GM23338 (cell line): ENCODE measurements at regions not wholly inside any gene's neighbourhood (a gene's known extent, or its start where the extent isn't known, plus 50 kb on each side); places are given as distances from the start of the nearest gene placed in this dataset.

Source experiments
- ATAC-seq: fragments of 200-7000 bp; cut with Tn5 transposase; 3 replicates; pipeline ENCODE4 v1.9.1; 2020
- DNase-seq: peaks from one replicate; pipeline ENCODE4 v3.0.0-alpha.2; 2015; ENCODE audit warnings: low spot score
- H2AFZ ChIP-seq: fragments of 200-600 bp; sonication (generic); 2 replicates; pipeline ENCODE4 v1.8.0; 2016; ENCODE audit warnings: antibody characterized with exemption, mild to moderate bottlenecking, moderate library complexity
- H3F3A ChIP-seq: fragments of 200-600 bp; sonication (generic); replicated peaks from 2 replicates; pipeline ENCODE4 v1.8.0; 2017; ENCODE audit warnings: antibody characterized with exemption, mixed run types, low read depth
- H3K27ac ChIP-seq: fragments of 200-600 bp; sonication (generic); 2 replicates; pipeline ENCODE4 v1.6.1; 2016; ENCODE audit warnings: low read depth
- H3K27me3 ChIP-seq: fragments of 200-600 bp; sonication (generic); 2 replicates; pipeline ENCODE4 v1.8.0; 2016; ENCODE audit warnings: mild to moderate bottlenecking, mixed run types, moderate library complexity; ENCODE audit not compliant: insufficient read depth
- H3K36me3 ChIP-seq: fragments of 200-600 bp; sonication (generic); 2 replicates; pipeline ENCODE4 v1.8.0; 2016; ENCODE audit warnings: mild to moderate bottlenecking; ENCODE audit not compliant: insufficient read depth
- H3K4me1 ChIP-seq: fragments of 200-600 bp; sonication (generic); 2 replicates; pipeline ENCODE4 v1.8.0; 2016; ENCODE audit warnings: mild to moderate bottlenecking, moderate library complexity; ENCODE audit not compliant: insufficient read depth
- H3K4me2 ChIP-seq: fragments of 200-600 bp; sonication (generic); 2 replicates; pipeline ENCODE4 v1.7.1; 2017; ENCODE audit warnings: mixed run types
- H3K4me3 ChIP-seq: fragments of 200-600 bp; sonication (generic); 2 replicates; pipeline ENCODE4 v1.6.1; 2016; ENCODE audit warnings: mixed run types
- H3K79me2 ChIP-seq: fragments of 200-600 bp; sonication (generic); replicated peaks from 2 replicates; pipeline ENCODE4 v1.8.0; 2017; ENCODE audit warnings: mild to moderate bottlenecking; ENCODE audit not compliant: insufficient read depth
- H3K9me2 ChIP-seq: fragments of 200-600 bp; sonication (generic); 2 replicates; pipeline ENCODE4 v1.8.0; 2017; ENCODE audit not compliant: insufficient read depth
- H4K20me1 ChIP-seq: fragments of 200-600 bp; sonication (generic); replicated peaks from 2 replicates; pipeline ENCODE4 v1.8.0; 2017; ENCODE audit warnings: mild to moderate bottlenecking; ENCODE audit not compliant: insufficient read depth
- H3K27ac Mint-ChIP-seq: 2 replicates; pipeline ENCODE4 v1.8.0; 2020; ENCODE audit warnings: inconsistent platforms, mild to moderate bottlenecking, moderate library complexity, mixed read lengths
- H3K27me3 Mint-ChIP-seq: 3 replicates; pipeline ENCODE4 v1.8.0; 2022; ENCODE audit warnings: low read depth, mild to moderate bottlenecking, moderate library complexity, mixed read lengths, inconsistent platforms; ENCODE audit not compliant: insufficient read depth, poor library complexity
- H3K36me3 Mint-ChIP-seq: 3 replicates; pipeline ENCODE4 v1.8.0; 2021; ENCODE audit warnings: low read depth, mild to moderate bottlenecking, inconsistent platforms, moderate library complexity, mixed read lengths
- H3K4me1 Mint-ChIP-seq: 3 replicates; pipeline ENCODE4 v1.8.0; 2020; ENCODE audit warnings: mild to moderate bottlenecking, inconsistent platforms, mixed read lengths
- H3K4me3 Mint-ChIP-seq: 3 replicates; pipeline ENCODE4 v1.8.0; 2021; ENCODE audit warnings: moderate library complexity, mild to moderate bottlenecking, inconsistent platforms, mixed read lengths
- H3K9me3 Mint-ChIP-seq: 3 replicates; pipeline ENCODE4 v1.8.0; 2020; ENCODE audit warnings: moderate library complexity, mild to moderate bottlenecking, inconsistent platforms, mixed read lengths
- CREB1 ChIP-seq: fragments of 250-450 bp; sonication (Bioruptor Pico); IDR thresholded peaks from 2 replicates; pipeline ENCODE4 v1.5.0; 2020; ENCODE audit warnings: low read depth, mild to moderate bottlenecking, moderate library complexity
- EZH2 ChIP-seq: fragments of 200-600 bp; sonication (generic); IDR thresholded peaks from one replicate; pipeline ENCODE4 v1.8.0; 2017; ENCODE audit warnings: antibody characterized with exemption, mild to moderate bottlenecking, low read depth; ENCODE audit not compliant: unreplicated experiment
- EZH2phosphoT487 ChIP-seq: fragments of 200-600 bp; sonication (generic); IDR thresholded peaks from one replicate; pipeline ENCODE4 v1.8.1; 2018; ENCODE audit warnings: antibody characterized with exemption; ENCODE audit not compliant: unreplicated experiment
- JUNB ChIP-seq: IDR thresholded peaks from one replicate; pipeline ENCODE4 v1.6.1; 2016; ENCODE audit warnings: antibody characterized with exemption; ENCODE audit not compliant: unreplicated experiment
- NANOG ChIP-seq: IDR thresholded peaks from 2 replicates; pipeline ENCODE4 v1.6.1; 2016; ENCODE audit warnings: antibody characterized with exemption, borderline replicate concordance
- POLR2AphosphoS5 ChIP-seq: IDR thresholded peaks from 2 replicates; pipeline ENCODE4 v1.6.1; 2016; ENCODE audit warnings: antibody characterized with exemption, low read depth
- STAT1 ChIP-seq: IDR thresholded peaks from one replicate; pipeline ENCODE4 v1.6.1; 2016; ENCODE audit warnings: antibody characterized with exemption; ENCODE audit not compliant: unreplicated experiment
- ZNF114 ChIP-seq: fragments of 250-450 bp; sonication (Bioruptor Pico); IDR thresholded peaks from 2 replicates; pipeline ENCODE4 v1.5.0; 2020; ENCODE audit warnings: mild to moderate bottlenecking, moderate library complexity
- ZNF331 ChIP-seq: fragments of 250-450 bp; sonication (Bioruptor Pico); IDR thresholded peaks from 2 replicates; pipeline ENCODE4 v1.5.0; 2020; ENCODE audit warnings: low read depth, mild to moderate bottlenecking, moderate library complexity
- TF ChIP-seq, protein P1 (sequence below): IDR thresholded peaks from 2 replicates; pipeline ENCODE4 v1.6.1; 2016; ENCODE audit warnings: antibody characterized with exemption
- TF ChIP-seq, protein P2 (sequence below): IDR thresholded peaks from one replicate; pipeline ENCODE4 v1.6.1; 2018; ENCODE audit warnings: antibody characterized with exemption; ENCODE audit not compliant: unreplicated experiment
- TF ChIP-seq, protein P3 (sequence below), 2 experiments: fragments of 200-600 bp in 1 of 2; sonication (generic) in 1 of 2; conservative IDR thresholded peaks; 2 replicates each; pipeline versions ENCODE4 v1.5.1 to v1.6.1; 2016 to 2017; ENCODE audit warnings: antibody characterized with exemption in 2 of 2, low read depth in 2 of 2, mild to moderate bottlenecking in 2 of 2, moderate library complexity in 1 of 2
- TF ChIP-seq, protein P4 (sequence below): fragments of 250-450 bp; sonication (Bioruptor Pico); IDR thresholded peaks from 2 replicates; pipeline ENCODE4 v1.5.0; 2020; ENCODE audit warnings: mild to moderate bottlenecking, moderate library complexity

DNA sequence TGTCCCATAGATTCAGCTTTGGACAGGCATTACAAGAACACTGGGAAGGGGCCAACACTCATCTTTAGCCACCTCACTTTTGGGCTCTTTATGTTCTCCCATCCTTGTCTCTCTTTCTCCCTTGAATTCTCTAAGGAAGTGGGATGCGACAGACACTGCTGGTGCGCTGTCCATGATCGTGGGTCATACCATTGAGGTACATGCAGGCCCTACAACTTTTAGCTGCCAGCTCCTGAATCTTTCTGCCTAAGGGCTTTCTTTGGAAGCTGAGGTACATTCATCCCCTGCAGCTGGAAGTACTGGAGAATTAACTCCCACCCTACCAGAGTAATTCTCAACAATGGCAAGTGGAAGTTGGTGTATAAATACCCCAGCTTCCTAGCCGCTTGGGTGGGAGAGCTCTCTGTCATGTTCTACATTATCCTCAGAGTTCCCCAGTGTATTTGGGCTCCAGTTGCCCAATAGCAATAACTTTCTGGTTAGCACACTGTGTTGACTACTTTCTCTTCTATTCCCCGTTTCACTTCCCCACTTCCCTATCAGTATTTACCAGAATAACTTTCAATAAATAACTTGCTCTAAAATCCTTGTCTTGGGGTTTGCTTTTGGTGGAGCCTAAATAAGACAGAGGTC is 75.6 kb upstream of the ADRA1D start:
- no peaks in the 10 kb centered on the region for H3K27me3 ChIP-seq

More for the DNA sequence above, 75.6 kb upstream of the ADRA1D start:
- Mint-ChIP-seq H3K9me3 (peaks cover 4% of the 10 kb centered on the region; the same call in 1 of the 3 replicates), H3K4me3 (no peak overlapping the region), H3K27ac (no peak overlapping the region), H3K27me3 (peaks cover 4% of the 10 kb centered on the region), H3K4me1 (no peaks in the 10 kb centered on the region), H3K36me3 (no peaks in the 10 kb centered on the region)
- Histone ChIP-seq H3K9me2 (peaks cover 12% of the 10 kb centered on the region), H3F3A (no peaks in the 10 kb centered on the region), H2AFZ (no peak overlapping the region), H3K4me1 (no peaks in the 10 kb centered on the region), H3K4me3 (no peak overlapping the region), H4K20me1 (no peaks in the 10 kb centered on the region), H3K27ac (no peak overlapping the region), H3K4me2 (no peak overlapping the region), H3K79me2 (no peaks in the 10 kb centered on the region), H3K36me3 (no peaks in the 10 kb centered on the region)
- TF ChIP-seq, protein P1, sequence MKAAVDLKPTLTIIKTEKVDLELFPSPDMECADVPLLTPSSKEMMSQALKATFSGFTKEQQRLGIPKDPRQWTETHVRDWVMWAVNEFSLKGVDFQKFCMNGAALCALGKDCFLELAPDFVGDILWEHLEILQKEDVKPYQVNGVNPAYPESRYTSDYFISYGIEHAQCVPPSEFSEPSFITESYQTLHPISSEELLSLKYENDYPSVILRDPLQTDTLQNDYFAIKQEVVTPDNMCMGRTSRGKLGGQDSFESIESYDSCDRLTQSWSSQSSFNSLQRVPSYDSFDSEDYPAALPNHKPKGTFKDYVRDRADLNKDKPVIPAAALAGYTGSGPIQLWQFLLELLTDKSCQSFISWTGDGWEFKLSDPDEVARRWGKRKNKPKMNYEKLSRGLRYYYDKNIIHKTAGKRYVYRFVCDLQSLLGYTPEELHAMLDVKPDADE = no peak
- TF ChIP-seq ZNF114 (CRISPR knock-in tag) (no peak), NANOG (no peak), ZNF331 (CRISPR knock-in tag) (no peak), JUNB (no peak), POLR2AphosphoS5 (no peak), EZH2phosphoT487 (no peak), EZH2 (no peak), CREB1 (CRISPR knock-in tag) (no peak), STAT1 (no peak)
- TF ChIP-seq, protein P2, sequence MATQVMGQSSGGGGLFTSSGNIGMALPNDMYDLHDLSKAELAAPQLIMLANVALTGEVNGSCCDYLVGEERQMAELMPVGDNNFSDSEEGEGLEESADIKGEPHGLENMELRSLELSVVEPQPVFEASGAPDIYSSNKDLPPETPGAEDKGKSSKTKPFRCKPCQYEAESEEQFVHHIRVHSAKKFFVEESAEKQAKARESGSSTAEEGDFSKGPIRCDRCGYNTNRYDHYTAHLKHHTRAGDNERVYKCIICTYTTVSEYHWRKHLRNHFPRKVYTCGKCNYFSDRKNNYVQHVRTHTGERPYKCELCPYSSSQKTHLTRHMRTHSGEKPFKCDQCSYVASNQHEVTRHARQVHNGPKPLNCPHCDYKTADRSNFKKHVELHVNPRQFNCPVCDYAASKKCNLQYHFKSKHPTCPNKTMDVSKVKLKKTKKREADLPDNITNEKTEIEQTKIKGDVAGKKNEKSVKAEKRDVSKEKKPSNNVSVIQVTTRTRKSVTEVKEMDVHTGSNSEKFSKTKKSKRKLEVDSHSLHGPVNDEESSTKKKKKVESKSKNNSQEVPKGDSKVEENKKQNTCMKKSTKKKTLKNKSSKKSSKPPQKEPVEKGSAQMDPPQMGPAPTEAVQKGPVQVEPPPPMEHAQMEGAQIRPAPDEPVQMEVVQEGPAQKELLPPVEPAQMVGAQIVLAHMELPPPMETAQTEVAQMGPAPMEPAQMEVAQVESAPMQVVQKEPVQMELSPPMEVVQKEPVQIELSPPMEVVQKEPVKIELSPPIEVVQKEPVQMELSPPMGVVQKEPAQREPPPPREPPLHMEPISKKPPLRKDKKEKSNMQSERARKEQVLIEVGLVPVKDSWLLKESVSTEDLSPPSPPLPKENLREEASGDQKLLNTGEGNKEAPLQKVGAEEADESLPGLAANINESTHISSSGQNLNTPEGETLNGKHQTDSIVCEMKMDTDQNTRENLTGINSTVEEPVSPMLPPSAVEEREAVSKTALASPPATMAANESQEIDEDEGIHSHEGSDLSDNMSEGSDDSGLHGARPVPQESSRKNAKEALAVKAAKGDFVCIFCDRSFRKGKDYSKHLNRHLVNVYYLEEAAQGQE = no peak
- TF ChIP-seq, protein P3, sequence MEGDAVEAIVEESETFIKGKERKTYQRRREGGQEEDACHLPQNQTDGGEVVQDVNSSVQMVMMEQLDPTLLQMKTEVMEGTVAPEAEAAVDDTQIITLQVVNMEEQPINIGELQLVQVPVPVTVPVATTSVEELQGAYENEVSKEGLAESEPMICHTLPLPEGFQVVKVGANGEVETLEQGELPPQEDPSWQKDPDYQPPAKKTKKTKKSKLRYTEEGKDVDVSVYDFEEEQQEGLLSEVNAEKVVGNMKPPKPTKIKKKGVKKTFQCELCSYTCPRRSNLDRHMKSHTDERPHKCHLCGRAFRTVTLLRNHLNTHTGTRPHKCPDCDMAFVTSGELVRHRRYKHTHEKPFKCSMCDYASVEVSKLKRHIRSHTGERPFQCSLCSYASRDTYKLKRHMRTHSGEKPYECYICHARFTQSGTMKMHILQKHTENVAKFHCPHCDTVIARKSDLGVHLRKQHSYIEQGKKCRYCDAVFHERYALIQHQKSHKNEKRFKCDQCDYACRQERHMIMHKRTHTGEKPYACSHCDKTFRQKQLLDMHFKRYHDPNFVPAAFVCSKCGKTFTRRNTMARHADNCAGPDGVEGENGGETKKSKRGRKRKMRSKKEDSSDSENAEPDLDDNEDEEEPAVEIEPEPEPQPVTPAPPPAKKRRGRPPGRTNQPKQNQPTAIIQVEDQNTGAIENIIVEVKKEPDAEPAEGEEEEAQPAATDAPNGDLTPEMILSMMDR (conservative IDR thresholded peaks at IDR 0.05; ENCODE audit: low read depth in 2 of 2) = no peak
- TF ChIP-seq, protein P4, sequence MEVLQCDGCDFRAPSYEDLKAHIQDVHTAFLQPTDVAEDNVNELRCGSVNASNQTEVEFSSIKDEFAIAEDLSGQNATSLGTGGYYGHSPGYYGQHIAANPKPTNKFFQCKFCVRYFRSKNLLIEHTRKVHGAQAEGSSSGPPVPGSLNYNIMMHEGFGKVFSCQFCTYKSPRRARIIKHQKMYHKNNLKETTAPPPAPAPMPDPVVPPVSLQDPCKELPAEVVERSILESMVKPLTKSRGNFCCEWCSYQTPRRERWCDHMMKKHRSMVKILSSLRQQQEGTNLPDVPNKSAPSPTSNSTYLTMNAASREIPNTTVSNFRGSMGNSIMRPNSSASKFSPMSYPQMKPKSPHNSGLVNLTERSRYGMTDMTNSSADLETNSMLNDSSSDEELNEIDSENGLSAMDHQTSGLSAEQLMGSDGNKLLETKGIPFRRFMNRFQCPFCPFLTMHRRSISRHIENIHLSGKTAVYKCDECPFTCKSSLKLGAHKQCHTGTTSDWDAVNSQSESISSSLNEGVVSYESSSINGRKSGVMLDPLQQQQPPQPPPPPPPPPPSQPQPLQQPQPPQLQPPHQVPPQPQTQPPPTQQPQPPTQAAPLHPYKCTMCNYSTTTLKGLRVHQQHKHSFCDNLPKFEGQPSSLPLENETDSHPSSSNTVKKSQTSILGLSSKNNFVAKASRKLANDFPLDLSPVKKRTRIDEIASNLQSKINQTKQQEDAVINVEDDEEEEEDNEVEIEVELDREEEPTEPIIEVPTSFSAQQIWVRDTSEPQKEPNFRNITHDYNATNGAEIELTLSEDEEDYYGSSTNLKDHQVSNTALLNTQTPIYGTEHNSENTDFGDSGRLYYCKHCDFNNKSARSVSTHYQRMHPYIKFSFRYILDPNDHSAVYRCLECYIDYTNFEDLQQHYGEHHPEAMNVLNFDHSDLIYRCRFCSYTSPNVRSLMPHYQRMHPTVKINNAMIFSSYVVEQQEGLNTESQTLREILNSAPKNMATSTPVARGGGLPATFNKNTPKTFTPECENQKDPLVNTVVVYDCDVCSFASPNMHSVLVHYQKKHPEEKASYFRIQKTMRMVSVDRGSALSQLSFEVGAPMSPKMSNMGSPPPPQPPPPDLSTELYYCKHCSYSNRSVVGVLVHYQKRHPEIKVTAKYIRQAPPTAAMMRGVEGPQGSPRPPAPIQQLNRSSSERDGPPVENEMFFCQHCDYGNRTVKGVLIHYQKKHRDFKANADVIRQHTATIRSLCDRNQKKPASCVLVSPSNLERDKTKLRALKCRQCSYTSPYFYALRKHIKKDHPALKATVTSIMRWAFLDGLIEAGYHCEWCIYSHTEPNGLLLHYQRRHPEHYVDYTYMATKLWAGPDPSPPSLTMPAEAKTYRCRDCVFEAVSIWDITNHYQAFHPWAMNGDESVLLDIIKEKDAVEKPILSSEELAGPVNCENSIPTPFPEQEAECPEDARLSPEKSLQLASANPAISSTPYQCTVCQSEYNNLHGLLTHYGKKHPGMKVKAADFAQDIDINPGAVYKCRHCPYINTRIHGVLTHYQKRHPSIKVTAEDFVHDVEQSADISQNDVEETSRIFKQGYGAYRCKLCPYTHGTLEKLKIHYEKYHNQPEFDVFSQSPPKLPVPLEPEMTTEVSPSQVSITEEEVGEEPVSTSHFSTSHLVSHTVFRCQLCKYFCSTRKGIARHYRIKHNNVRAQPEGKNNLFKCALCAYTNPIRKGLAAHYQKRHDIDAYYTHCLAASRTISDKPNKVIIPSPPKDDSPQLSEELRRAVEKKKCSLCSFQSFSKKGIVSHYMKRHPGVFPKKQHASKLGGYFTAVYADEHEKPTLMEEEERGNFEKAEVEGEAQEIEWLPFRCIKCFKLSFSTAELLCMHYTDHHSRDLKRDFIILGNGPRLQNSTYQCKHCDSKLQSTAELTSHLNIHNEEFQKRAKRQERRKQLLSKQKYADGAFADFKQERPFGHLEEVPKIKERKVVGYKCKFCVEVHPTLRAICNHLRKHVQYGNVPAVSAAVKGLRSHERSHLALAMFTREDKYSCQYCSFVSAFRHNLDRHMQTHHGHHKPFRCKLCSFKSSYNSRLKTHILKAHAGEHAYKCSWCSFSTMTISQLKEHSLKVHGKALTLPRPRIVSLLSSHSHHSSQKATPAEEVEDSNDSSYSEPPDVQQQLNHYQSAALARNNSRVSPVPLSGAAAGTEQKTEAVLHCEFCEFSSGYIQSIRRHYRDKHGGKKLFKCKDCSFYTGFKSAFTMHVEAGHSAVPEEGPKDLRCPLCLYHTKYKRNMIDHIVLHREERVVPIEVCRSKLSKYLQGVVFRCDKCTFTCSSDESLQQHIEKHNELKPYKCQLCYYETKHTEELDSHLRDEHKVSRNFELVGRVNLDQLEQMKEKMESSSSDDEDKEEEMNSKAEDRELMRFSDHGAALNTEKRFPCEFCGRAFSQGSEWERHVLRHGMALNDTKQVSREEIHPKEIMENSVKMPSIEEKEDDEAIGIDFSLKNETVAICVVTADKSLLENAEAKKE = no peak
- no peak for DNase-seq
- ATAC-seq = no peak
